ENCODE measurements at regions not wholly inside any gene's neighbourhood (a gene's known extent, or its start where the extent isn't known, plus 50 kb on each side); places are given as distances from the start of the nearest gene placed in this dataset.
A peak's percentile ranks its signal among the peaks of the same experiment; 100 is the strongest.

DNA sequence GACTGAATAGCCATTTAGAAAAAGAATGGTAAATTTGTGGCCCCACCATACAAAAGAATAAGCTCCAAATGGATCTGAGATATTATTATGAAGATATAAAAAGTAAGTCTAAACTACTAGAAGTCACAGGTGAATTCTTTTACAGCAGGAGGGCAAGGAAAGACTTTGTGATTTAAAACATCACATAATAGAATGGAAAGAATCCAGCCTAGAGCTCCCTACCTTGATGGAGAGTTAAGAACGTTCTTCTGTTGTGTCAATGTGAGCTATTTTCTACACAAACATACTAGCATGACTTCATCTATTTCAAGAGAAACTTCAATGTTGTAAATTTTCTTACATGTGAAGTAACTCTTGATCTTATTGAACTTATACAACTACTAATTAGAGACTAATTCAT, 100.0 kb upstream of the NRSN1 start:
- no peak for DNase-seq (ENCODE audit: low read depth)

DNA sequence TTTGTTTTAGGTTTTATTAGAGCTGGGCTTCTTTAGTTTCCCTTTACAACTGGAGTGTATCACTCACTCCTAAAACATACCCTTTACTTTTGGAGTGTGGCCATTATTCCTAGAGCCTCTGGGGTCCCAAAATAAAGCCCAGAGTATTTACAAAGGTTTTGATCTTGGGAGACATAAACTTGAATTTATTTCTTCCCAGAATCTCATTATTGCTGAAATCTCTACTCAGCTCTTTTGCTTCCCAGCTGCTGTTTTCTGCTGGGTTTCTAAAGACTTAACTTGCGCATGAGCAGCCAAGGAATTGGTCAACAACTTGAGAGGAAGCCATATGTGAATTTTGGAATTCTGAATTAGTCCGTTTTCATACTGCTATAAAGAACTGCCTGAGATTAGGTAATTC, 94.5 kb upstream of the NRSN1 start:
- DNase-seq (ENCODE audit: low read depth): no peak

DNA sequence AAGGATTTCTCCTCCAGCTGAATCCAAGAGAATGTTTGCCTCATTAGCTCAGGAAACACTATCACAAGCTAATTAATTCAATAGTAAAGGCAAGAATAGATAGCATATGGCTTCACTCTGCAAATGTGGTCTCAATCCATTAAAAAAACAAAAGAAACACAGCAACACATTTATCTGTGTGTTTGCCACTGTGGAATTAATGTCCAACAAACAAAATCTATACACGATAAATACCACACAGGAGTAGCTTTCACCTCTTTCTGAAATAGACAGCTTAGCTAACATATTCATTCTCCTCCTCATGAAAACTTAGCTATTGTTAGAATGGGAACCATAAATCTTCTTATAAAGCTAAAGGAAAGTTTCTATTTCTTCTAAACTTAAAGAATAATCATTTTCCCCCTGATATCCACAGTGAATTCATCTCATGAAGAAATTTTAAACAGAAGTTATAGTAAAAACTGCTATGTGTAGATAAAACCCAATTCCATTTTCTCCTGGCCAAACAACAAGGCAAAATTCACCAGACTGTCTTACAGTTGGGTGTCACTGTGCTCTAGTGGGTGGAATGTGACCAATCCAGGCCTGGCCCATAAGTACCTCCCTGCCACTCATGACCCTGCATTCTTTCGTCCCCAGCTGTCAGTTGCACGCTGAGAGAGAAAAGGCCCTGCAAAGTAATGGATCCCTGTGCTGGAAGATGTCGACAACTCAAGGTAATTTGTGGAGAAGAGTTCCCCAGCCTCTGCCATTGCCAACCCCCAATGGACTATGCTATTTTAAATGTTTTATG, 92.9 kb upstream of the NRSN1 start:
- no peak for DNase-seq (ENCODE audit: low read depth)

DNA sequence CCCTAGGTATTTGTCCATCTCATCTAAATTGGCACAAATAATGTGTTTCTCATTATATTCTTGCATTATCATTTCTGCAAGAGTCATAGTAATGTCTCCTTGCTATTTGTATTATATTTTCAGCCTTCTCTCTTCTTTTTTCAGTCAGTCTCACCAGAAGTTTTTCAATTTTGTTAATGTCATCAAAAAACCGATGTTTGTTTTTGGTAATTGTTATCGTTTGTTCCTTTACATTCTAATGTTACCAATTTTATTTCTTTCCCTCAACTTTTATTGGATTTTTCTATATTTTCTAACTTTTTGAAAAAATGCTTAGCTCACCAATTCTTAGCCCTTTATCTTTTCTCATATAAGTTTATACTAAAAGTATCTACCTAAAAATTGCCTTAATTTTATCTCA, 82.2 kb upstream of the NRSN1 start:
- DNase-seq (ENCODE audit: low read depth): no peak

DNA sequence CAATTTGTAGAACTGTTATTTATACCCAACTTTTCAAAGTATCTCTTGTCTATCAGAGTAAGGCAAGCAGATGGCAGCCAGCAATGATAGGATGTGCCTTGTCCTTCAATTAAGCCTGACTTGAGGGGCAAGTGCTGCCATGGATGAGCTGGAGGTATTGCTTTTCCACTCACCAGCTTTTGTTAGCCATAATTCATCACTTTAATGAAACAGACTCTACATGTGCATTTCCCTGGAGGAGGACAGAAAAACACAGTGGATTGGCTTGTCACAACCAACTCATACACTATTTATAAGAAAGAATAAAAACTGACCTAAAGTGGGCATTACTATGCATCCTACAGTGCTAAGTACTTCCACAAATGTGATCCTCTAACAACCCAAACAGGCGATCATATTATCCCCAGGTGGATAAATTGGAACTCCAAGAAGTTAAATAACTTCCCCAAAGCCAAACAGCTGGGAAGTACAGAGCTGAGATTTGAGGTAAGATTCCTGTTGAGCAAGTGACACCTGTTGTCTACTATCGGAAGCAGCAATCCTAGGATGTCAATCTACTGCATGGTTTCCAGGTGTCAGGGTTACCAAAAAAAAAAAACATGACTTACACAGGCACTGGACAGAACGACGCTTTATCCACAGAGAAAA, 73.9 kb upstream of the NRSN1 start:
- no peak for DNase-seq (ENCODE audit: low read depth)

DNA sequence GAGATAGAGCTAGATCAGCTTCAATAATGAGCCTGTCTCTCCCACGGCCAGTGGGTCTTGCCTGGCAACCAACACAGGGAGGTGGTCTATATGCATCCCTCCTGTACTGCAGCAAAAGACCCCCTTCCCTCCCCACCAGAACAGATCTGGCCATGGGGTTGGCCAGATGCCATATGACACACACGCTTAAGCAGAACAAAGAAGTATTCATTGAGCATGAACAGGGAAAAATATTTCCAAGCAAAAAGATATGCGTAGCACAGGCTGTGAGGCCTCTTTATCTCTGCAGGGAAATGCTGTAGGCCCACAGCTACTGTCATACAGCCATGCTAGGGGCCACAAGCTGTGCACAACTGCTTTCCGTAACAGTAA, 73.4 kb upstream of the NRSN1 start:
- DNase-seq (ENCODE audit: low read depth): no peak

DNA sequence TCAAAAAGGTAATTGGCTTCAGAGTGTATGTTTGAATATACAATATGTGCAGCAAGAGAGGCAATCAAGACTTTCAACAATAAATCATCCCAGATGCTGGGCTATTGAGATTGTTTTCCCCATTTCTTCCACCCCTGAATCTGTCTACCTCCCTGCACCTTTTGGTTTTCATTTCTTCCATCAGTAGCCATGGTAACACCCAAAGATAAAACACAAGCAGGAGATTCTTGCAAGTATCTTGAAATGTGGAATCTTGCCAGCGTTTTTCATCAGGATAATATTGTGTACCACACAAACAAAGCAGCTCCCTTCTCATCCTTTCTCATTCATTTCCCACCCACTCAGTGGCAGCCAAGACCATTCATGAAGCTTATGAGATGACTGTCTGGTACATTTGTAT, 73.0 kb upstream of the NRSN1 start:
- no peak for DNase-seq (ENCODE audit: low read depth)

DNA sequence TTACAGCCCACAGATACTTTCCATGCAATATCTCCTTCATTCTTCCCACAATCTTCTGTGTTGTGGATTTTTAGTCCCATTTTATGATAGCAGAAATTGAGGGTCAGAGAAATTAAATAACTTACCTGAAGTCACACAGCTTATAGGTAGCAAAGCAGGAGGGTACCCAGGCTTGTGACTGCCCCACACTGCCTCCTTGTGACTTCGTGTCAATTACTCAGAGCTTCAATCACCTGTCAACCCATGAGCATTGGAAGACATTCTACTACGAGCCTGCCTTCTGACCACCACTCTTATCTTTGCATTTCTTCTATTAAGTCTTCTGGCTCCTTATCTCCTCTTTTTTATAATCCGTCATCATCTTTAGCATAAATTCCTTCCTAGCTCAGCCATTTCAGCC, 71.6 kb upstream of the NRSN1 start:
- no peak for DNase-seq (ENCODE audit: low read depth)

DNA sequence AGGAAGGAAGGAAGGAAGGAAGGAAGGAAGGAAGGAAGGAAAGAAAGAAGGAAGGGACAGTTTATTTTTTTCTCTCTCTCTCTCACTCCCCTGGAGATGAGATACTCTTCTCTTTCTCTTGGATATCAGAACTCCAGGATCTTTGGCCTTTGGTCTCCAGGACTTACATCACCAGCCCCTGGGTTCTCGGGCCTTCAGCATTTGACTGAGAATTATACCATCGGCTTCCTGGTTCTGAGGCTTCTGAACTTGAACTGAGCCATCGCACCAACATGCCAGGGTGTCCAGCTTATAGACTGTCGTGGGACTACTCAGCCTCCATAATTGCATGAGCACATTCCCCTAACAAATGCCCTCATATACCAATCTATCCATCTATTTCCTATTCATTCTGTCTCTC, 69.4 kb upstream of the NRSN1 start:
- no peak for DNase-seq (ENCODE audit: low read depth)

DNA sequence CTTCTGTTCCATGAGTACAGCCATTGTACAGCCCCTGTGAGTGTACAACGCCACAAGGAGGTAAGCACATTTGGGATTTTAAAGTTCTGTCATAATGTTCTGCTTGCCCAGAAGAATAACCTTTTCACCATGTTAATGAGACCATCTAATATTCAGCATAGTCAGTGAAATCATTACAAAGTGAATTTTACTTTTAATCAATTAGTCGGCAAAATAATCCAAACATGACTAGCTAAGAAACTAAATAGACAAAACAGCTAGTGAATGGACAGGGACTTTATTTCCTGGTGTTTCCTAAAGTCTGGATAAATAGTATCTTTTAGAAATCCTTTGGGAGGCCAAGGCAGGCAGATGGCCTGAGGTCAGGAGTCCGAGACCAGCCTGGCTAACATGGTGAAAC, 69.0 kb upstream of the NRSN1 start:
- no peak for DNase-seq (ENCODE audit: low read depth)

DNA sequence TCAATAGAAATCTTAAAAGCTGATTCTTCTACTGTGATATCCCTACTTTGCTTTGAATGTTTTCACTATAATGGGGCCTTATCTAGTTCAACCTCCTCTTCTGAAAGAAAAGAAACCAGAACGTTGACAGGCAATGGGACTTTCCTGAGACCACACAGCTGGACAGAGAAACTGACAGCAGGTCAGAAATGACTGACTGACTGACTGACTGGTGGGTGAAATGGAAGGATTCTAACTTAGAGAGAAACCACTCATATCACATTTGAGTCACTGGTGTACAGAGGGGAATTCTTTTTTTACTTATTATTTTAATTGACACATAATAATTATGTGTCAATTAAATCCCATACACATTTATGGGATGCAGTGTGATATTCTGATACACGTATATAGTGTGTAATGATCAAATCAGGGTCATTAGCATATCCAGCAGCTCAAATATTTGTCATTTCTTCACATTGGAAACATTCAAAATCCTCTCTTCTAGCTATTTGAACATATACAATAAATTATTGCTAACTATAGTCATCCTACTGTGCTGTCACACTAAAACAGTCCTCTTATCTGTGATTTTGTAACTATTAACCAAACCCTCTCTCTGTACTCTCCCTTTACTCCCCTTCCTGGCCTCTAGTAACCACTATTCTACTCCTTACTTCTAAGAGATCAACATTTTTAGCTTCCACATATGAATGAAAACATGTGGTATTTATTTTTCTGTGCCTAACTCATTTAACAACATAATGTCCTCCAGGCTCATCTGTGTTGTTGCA, 64.8 kb upstream of the NRSN1 start:
- no peak for DNase-seq (ENCODE audit: low read depth)

DNA sequence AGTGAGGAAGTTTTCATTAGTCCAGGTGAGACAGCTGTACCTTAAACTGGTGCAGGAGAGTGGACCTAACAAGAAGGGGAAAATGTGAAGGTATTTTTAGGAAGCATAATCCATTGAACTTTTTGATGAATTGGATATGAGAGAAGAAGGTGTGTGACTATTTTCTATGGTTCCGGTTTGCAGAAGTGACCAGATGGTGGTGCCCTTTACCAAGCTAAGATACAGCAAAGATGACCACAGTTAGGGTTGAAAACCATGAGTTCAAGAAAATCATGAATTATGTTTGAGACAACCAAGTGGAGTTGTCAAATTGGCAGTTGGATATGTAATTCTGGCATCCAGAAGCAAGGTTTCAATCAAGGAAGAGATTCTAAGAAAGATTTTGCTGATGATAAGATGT, 61.9 kb upstream of the NRSN1 start:
- peak; percentile 3 for DNase-seq (ENCODE audit: low read depth)

DNA sequence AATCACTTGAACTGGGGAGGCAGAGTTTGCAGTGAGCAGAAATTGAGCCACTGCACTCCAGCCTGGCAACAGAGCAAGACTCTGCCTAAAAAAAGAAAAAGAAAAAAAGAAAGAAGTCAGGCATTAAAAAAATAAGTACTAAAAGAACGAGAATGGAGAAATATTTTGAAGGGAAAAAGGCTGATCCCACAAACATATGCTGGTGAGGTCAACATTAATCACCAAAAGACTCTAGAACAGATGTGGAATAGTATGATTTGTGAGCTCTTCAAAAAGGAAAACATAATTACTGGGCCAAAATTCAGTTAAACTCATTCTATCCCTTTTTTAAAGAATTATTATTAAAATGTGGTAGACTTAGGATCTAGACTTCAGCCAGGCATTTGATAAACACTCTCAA, 61.2 kb upstream of the NRSN1 start:
- DNase-seq (ENCODE audit: low read depth): no peak

DNA sequence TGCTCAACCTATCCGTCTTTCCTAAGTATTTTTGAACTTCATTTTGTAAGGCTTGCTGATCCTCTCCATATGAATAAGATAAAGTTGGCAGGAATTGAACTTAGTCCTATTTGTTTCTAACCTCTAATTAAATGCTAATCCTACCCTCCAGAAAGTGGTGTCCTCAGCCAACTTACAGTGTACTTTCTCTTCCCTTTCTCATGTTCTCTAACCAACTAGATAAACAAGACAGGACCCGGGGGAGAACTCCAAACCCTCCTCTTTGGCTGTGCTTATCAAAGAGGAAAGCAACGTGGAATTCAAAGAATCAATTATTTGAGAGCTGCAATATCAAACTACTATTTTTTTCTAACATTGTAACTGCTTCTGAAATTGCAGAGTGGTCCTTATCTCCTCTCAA, 56.5 kb upstream of the NRSN1 start:
- no peak for DNase-seq (ENCODE audit: low read depth)

DNA sequence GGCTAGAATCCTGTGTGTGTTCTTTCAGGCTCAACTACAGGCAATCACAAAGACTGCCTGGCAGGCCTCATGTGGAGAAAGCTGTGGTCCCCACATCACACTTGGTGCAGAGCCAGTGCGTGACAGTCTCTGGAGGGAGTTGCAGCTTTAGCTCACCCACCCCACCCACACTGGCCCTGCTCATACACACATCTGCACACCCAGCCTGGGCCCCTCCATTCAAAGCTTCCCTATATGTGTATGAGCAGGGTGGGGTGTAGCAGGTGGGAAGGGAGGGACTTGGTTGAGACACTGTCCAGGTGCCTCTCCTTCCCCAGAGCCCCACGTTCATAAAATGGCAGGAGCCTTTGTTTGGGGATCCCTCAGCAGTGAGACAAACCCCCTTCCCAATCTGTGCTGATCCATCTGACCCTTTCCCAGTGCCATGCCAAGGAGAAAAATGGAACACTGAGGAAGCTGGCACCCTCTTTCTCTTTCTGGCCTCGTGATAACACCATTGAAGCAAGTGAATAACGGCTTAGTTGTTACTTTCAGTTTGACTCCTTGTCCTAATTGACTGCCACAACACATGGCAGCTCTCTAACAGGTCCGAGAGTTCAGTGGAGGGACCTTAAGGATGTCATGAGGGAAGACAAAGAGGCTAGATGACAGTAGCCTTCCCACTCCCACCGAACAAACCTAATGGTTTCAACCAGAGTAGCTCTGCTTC, 53.8 kb upstream of the NRSN1 start:
- no peak for DNase-seq (ENCODE audit: low read depth)

DNA sequence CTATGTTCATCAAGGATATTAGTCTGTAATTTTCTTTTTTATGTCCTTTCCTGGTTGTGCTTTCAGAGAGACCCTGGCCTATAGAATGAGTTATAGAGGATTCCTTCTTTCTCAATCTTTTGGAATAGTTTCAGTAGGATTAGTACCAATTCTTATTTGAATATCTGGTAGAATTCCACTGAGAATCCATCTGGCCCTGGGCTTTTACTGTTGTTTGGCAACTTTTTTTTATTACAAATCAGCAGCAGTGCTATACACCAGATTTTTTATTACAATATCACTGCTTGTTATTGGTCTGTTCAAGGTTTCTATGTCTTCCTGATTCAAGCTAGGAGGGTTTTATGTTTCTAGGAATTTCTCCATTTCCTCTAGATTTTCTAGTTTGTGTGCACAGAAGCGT, 50.0 kb upstream of the NRSN1 start:
- no peak for DNase-seq (ENCODE audit: low read depth)

Measured in CMK (cell line).